H7 (cell line): ENCODE measurements at regions not wholly inside any gene's neighbourhood (a gene's known extent, or its start where the extent isn't known, plus 50 kb on each side); places are given as distances from the start of the nearest gene placed in this dataset.

Experiments
- DNase-seq: peaks from one replicate; pipeline ENCODE4 v3.0.0; 2012
- H3K27me3 ChIP-seq: 2 replicates; pipeline ENCODE4 v1.6.0; 2011; ENCODE audit warnings: mild to moderate bottlenecking, low read length; ENCODE audit not compliant: control insufficient read depth, insufficient read depth
- H3K36me3 ChIP-seq: replicated peaks from 2 replicates; pipeline ENCODE4 v1.5.1; 2011; ENCODE audit warnings: low read length; ENCODE audit not compliant: control insufficient read depth, insufficient read depth
- H3K4me3 ChIP-seq: 2 replicates; pipeline ENCODE4 v1.5.1; 2011; ENCODE audit warnings: low read depth, mild to moderate bottlenecking, control low read depth, low read length, moderate library complexity; ENCODE audit not compliant: insufficient read depth

GRCh38 chr17:45700171-45701090, 83.7 kb upstream of the CRHR1 start:
- DNase-seq: no peak
- Histone ChIP-seq H3K4me3 (no peak overlapping the region), H3K36me3 (no peaks in the 10 kb centered on the region), H3K27me3 (no peaks in the 10 kb centered on the region; the same call in 1 of the 2 replicates)

GRCh38 chr17:45702666-45703266, 81.4 kb upstream of the CRHR1 start:
- no peaks in the 10 kb centered on the region; the same call in 1 of the 2 replicates for H3K27me3 ChIP-seq
- H3K4me3 ChIP-seq: no peak overlapping the region
- no peaks in the 10 kb centered on the region for H3K36me3 ChIP-seq
- peak; percentile 43 for DNase-seq

- Histone ChIP-seq H3K4me3 (no peak overlapping the region), H3K36me3 (no peaks in the 10 kb centered on the region), H3K27me3 (no peaks in the 10 kb centered on the region; the same call in 1 of the 2 replicates)
- DNase-seq: no peak
These were observed 80.8 kb upstream of the CRHR1 start for GRCh38 chr17:45703348-45703747.

GRCh38 chr17:45703806-45704205, 80.3 kb upstream of the CRHR1 start:
- no peak for DNase-seq
- Histone ChIP-seq H3K4me3 (no peak overlapping the region), H3K36me3 (no peaks in the 10 kb centered on the region), H3K27me3 (no peaks in the 10 kb centered on the region; the same call in 1 of the 2 replicates)

- H3K27me3 ChIP-seq: no peaks in the 10 kb centered on the region; the same call in 1 of the 2 replicates
- no peaks in the 10 kb centered on the region for H3K36me3 ChIP-seq
- H3K4me3 ChIP-seq: no peak overlapping the region
- no peak for DNase-seq
These were observed 79.9 kb upstream of the CRHR1 start for GRCh38 chr17:45704251-45704650.

- Histone ChIP-seq H3K4me3 (no peak overlapping the region), H3K36me3 (no peaks in the 10 kb centered on the region), H3K27me3 (no peaks in the 10 kb centered on the region; the same call in 1 of the 2 replicates)
- no peak for DNase-seq
These were observed 78.8 kb upstream of the CRHR1 start for GRCh38 chr17:45705123-45706009.

- no peak for DNase-seq
- H3K36me3 ChIP-seq: no peaks in the 10 kb centered on the region
- no peak overlapping the region for H3K4me3 ChIP-seq
- H3K27me3 ChIP-seq: no peaks in the 10 kb centered on the region; the same call in 1 of the 2 replicates
These were observed 78.1 kb upstream of the CRHR1 start for GRCh38 chr17:45706033-45706432.

- DNase-seq: no peak
- no peaks in the 10 kb centered on the region; the same call in 1 of the 2 replicates for H3K27me3 ChIP-seq
- no peaks in the 10 kb centered on the region for H3K36me3 ChIP-seq
- H3K4me3 ChIP-seq: no peak overlapping the region
These were observed 75.3 kb upstream of the CRHR1 start for GRCh38 chr17:45708707-45709290.

- DNase-seq: peak; percentile 40
- Histone ChIP-seq H3K4me3 (no peak overlapping the region), H3K27me3 (no peaks in the 10 kb centered on the region; the same call in 1 of the 2 replicates), H3K36me3 (no peaks in the 10 kb centered on the region)
These were observed 74.3 kb upstream of the CRHR1 start for GRCh38 chr17:45709728-45710288.

- DNase-seq: no peak
- Histone ChIP-seq H3K27me3 (no peaks in the 10 kb centered on the region), H3K36me3 (no peaks in the 10 kb centered on the region), H3K4me3 (no peak overlapping the region)
These were observed 68.3 kb upstream of the CRHR1 start for GRCh38 chr17:45715787-45716186.

GRCh38 chr17:45718791-45719190, 65.3 kb upstream of the CRHR1 start:
- DNase-seq: no peak
- H3K27me3 ChIP-seq: no peaks in the 10 kb centered on the region

GRCh38 chr17:45719335-45720071, 64.6 kb upstream of the CRHR1 start:
- DNase-seq: peak; percentile 67
- no peaks in the 10 kb centered on the region for H3K36me3 ChIP-seq
- no peak overlapping the region for H3K4me3 ChIP-seq
- H3K27me3 ChIP-seq: no peaks in the 10 kb centered on the region

More at GRCh38 chr17:45718791-45719190, 65.3 kb upstream of the CRHR1 start:
- no peak overlapping the region for H3K4me3 ChIP-seq
- no peaks in the 10 kb centered on the region for H3K36me3 ChIP-seq

- Histone ChIP-seq H3K36me3 (no peaks in the 10 kb centered on the region), H3K4me3 (no peak overlapping the region), H3K27me3 (no peaks in the 10 kb centered on the region)
- DNase-seq: no peak
These were observed 63.7 kb upstream of the CRHR1 start for GRCh38 chr17:45720386-45720785.
